SK-N-MC (cell line): ENCODE measurements at regions not wholly inside any gene's neighbourhood (a gene's known extent, or its start where the extent isn't known, plus 50 kb on each side); places are given as distances from the start of the nearest gene placed in this dataset.

Source experiments
- DNase-seq: peaks from one replicate; pipeline ENCODE4 v3.0.0-alpha.2; 2011; ENCODE audit warnings: low read depth, low spot score
- H3K27ac ChIP-seq: fragments of 200-600 bp; sonication (generic); 2 replicates; pipeline ENCODE4 v1.5.1; 2016; ENCODE audit warnings: mixed run types
- H3K36me3 ChIP-seq: fragments of 200-600 bp; sonication (generic); 2 replicates; pipeline ENCODE4 v1.6.1; 2017; ENCODE audit warnings: antibody characterized with exemption, low read length, mixed read lengths; ENCODE audit not compliant: insufficient read depth
- H3K4me3 ChIP-seq: fragments of 200-600 bp; sonication (generic); 2 replicates; pipeline ENCODE4 v1.5.1; 2016
- H3K9ac ChIP-seq: fragments of 200-600 bp; sonication (generic); 2 replicates; pipeline ENCODE4 v1.8.0; 2017; ENCODE audit warnings: mixed run types, mixed read lengths; ENCODE audit not compliant: insufficient read length
- H3K9me3 ChIP-seq: fragments of 200-600 bp; sonication (generic); 2 replicates; pipeline ENCODE4 v1.6.1; 2017; ENCODE audit warnings: low read depth, mild to moderate bottlenecking, antibody characterized with exemption, low read length, moderate library complexity, mixed read lengths
- EZH2 ChIP-seq: fragments of 200-600 bp; sonication (generic); IDR thresholded peaks from one replicate; pipeline ENCODE4 v1.6.1; 2017; ENCODE audit warnings: antibody characterized with exemption
- FOXP2 ChIP-seq: optimal IDR thresholded peaks from 2 replicates; pipeline ENCODE3; 2011; ENCODE audit warnings: mild to moderate bottlenecking, moderate library complexity; ENCODE audit not compliant: insufficient read depth; ENCODE audit errors: extremely low read length, control extremely low read depth
- POLR2AphosphoS5 ChIP-seq: IDR thresholded peaks from 2 replicates; pipeline ENCODE4 v1.6.1; 2012; ENCODE audit warnings: mild to moderate bottlenecking, low read depth, low read length, borderline replicate concordance

DNA sequence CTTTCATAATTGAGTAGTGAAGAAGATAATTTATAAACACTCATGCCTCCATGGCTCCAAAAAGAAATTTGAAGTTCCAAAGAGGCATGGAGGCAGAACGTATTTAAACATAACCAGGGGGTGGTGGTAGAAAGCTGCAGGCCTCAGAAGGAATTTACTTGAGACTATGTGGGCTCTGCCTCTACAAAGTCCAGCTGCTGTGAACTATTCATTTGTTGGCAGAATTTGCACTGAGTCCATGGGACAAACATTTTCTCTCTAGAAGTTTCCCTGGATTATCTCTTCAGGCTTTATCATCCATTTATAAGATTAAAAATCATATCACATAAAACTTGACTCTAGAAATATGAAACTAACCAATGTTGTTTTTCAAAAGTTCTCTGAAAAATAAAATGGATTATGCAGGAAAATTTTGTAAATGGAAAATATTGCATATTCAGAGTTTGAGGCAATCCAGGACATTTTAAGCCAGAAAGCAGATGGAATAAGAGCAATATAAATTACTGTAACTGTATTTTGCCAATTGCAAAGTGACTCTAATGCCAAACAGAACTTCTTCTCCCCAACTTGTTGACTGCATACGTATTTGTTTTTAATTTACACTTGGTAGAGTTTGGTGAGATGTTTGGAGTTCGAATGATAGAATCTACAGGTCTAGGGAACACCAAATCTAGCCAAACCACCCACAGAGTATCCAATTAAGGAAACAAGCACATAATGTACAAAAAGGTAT lies 258.2 kb downstream of the ENC1 start:
- H3K4me3 ChIP-seq: no peak overlapping the region
- TF ChIP-seq EZH2 (no peak), POLR2AphosphoS5 (no peak), FOXP2 (no peak)
- H3K9ac ChIP-seq: no peak overlapping the region
- no peak overlapping the region; the same call in 1 of the 2 replicates for H3K27ac ChIP-seq
- peaks cover 3% of the 10 kb centered on the region; the same call in 1 of the 2 replicates for H3K9me3 ChIP-seq
- H3K36me3 ChIP-seq: no peaks in the 10 kb centered on the region
- DNase-seq: no peak

DNA sequence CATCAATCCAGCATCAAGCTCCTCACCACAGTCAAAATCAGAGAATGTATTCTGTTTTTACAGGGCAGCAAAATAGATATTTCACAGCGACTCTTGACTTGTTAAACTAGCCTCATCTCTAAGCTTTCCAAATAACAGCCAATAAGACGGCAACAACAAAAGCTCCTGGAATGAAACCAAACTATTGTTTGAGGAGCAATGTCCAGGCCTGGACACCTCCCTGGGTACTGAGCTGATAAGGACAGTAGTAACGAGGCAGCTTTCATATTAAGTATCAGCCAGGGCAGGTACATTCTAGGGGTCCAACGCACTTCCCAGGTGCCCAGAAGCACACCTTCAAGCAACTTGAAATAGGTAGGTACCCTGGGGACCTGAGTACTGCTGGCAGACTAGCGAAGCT lies 260.3 kb downstream of the ENC1 start:
- no peak overlapping the region for H3K9ac ChIP-seq
- no peak for DNase-seq
- no peaks in the 10 kb centered on the region for H3K36me3 ChIP-seq
- H3K27ac ChIP-seq: no peak overlapping the region
- H3K4me3 ChIP-seq: no peak overlapping the region
- TF ChIP-seq FOXP2 (no peak), POLR2AphosphoS5 (no peak), EZH2 (no peak)
- no peaks in the 10 kb centered on the region for H3K9me3 ChIP-seq

DNA sequence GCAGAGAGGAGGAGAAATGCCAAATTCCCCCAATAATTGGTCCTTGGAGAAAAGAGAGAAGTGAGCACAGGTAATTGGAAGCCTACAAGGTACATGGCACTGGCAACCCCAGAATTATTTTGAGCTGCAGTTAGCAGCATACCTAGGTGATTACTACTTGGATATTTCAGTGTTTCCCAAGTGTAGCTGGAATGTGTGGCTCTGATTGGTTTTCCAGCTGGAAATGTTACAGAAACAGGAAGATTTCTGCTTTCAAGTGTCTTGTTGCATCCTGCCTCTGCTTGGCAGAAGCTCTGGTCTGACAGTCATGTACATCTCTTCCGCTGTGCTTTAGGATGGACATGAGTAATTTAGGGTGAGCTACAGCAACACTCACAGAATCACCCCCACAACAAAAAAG lies 262.1 kb downstream of the ENC1 start:
- Histone ChIP-seq H3K36me3 (no peaks in the 10 kb centered on the region), H3K9ac (no peak overlapping the region), H3K27ac (no peak overlapping the region), H3K9me3 (no peaks in the 10 kb centered on the region), H3K4me3 (no peak overlapping the region)
- no peak for DNase-seq
- TF ChIP-seq EZH2: no peak
- no peak for TF ChIP-seq POLR2AphosphoS5
- no peak for TF ChIP-seq FOXP2

DNA sequence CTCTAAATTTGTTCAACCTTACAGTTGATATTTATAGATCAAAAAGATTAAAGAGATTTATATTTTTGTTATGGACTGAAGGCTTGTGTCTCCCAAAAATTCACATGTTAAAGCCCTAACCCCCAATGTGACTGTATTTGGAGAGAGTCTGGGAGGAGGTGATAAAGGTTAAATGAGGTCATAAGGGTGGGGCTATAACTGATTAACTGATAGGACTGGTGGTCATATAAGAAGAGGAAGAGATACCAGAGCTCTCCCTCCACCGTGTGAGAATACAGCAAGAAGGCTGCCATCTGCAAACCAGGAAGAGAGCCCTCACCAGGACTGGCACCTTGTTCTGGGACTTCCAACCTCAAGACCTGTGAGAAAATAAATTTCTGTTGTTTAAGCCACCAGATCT lies 264.3 kb downstream of the ENC1 start:
- Histone ChIP-seq H3K9ac (no peak overlapping the region), H3K36me3 (no peaks in the 10 kb centered on the region), H3K4me3 (no peak overlapping the region), H3K27ac (no peak overlapping the region), H3K9me3 (no peaks in the 10 kb centered on the region)
- TF ChIP-seq POLR2AphosphoS5 (no peak), FOXP2 (no peak), EZH2 (no peak)
- DNase-seq: no peak

DNA sequence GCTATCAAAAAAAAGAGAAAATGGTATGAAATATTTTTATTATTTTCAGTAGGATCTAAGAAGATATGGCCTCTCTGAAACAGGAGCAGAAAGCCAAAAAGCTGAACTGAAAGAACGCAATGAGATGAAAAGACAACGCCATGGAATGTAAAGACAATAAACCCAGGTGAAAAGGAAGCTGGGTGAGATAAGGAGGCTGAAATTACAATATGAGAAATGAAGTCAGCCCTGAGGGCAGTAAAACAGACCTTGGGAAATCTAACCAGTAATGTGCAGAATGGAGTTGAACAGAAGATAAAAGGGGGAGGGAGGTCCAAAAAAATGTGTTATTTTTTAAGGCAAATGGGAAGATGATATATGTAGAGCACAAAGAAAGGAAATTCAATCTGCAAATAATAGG lies 265.3 kb downstream of the ENC1 start:
- H3K9me3 ChIP-seq: no peaks in the 10 kb centered on the region
- no peaks in the 10 kb centered on the region for H3K36me3 ChIP-seq
- no peak overlapping the region for H3K4me3 ChIP-seq
- no peak overlapping the region for H3K27ac ChIP-seq
- DNase-seq: no peak
- TF ChIP-seq FOXP2 (no peak), POLR2AphosphoS5 (no peak), EZH2 (no peak)
- H3K9ac ChIP-seq: no peak overlapping the region

DNA sequence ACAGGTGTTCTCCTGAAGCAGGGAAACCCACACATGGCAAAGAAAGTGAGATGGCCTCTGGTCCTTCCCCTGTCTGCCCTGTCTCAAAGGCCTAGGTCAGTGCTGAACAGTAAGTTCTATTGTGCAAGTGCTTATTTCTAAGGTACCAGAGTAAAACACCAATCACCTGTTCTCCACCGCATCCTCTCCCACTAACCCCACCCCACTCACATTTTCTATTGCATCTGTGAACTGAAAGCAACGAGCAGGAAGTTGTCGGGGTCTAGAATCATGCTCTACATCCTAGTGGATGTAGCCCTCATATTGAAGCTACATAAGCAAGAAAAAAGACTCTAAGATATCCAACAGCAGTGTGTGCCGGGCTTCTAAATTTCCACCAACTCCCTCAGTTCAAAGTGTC lies 265.9 kb downstream of the ENC1 start:
- no peaks in the 10 kb centered on the region for H3K9me3 ChIP-seq
- H3K27ac ChIP-seq: no peak overlapping the region
- no peak overlapping the region for H3K9ac ChIP-seq
- H3K36me3 ChIP-seq: no peaks in the 10 kb centered on the region
- DNase-seq: no peak
- TF ChIP-seq FOXP2 (no peak), EZH2 (no peak), POLR2AphosphoS5 (no peak)
- no peak overlapping the region for H3K4me3 ChIP-seq

DNA sequence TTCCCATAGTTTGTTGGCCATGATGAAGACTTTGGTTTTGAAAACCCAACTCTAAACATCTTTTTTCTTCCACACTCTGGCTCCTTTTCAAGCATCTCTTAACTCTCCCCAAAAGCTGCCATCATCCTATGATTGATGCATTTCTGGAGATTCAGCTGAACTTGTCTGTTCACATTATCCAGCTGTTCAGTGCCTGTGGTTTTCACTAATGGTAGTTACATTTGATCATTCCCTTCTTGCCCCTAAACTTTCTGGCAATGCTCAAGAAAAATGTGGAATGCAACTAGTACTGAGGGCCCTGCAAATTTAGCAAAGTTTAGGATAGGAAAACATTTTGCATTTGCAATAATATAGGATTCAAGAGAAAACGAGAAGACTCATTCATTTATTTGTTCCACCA lies 267.5 kb downstream of the ENC1 start:
- Histone ChIP-seq H3K27ac (no peak overlapping the region), H3K9me3 (no peaks in the 10 kb centered on the region), H3K9ac (no peak overlapping the region), H3K36me3 (no peaks in the 10 kb centered on the region), H3K4me3 (no peak overlapping the region)
- TF ChIP-seq POLR2AphosphoS5: no peak
- no peak for TF ChIP-seq EZH2
- no peak for TF ChIP-seq FOXP2
- DNase-seq: no peak

DNA sequence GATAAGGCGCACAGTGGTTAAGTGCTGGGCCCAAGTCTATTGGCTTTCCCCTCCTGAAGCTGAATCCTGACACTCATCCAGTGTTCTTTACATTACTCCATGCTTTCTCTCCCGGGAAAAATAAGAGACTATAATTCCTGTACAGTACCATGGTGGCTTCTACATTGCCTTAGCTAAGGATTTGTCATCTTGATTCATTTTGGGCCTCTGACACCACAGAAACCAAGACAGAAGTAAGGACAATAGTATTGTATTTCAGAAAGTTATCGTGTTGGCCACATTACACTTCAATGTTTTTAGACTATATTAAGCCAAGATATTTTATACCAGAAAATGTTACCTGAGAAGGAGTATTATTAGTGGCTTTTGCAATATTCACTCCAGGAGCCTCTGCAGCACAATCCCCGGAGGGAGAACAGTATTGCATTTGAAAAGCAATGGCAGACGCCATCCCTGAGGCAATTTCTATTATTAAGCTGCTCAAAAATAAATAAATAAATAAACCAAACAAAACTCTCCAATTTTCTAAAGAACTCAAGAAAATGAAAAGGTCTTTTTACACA lies 267.9 kb downstream of the ENC1 start:
- no peak overlapping the region for H3K9ac ChIP-seq
- no peak overlapping the region for H3K4me3 ChIP-seq
- TF ChIP-seq FOXP2 (no peak), POLR2AphosphoS5 (no peak)
- H3K36me3 ChIP-seq: no peaks in the 10 kb centered on the region
- no peak overlapping the region for H3K27ac ChIP-seq
- DNase-seq: no peak
- no peaks in the 10 kb centered on the region for H3K9me3 ChIP-seq
